NCI-H446 (cell line): ENCODE measurements at regions not wholly inside any gene's neighbourhood (a gene's known extent, or its start where the extent isn't known, plus 50 kb on each side); places are given as distances from the start of the nearest gene placed in this dataset.
"Not testable (repeated sequence)": the region's sequence is repeated elsewhere in the genome, so short reads cannot be mapped to it uniquely, and the experiment has no call there.

Experiments used
- DNase-seq, 2 experiments: peaks; one replicate each; lab custom pipeline; 2025; lab: John Stamatoyannopoulos, UW

- not testable (repeated sequence) for DNase-seq
These were observed 416.5 kb downstream of the ANKRD30B start for GRCh38 chr18:15164446-15164845.

GRCh38 chr18:15165048-15165447 is 417.1 kb downstream of the ANKRD30B start:
- no peak for DNase-seq

- DNase-seq: not testable (repeated sequence)
These were observed 445.1 kb downstream of the ANKRD30B start for GRCh38 chr18:15193028-15193427.

- not testable (repeated sequence) for DNase-seq
These were observed 445.8 kb downstream of the ANKRD30B start for GRCh38 chr18:15193813-15194212.

- DNase-seq: peak in 1 of 2 experiments; percentile 54
These were observed 449.6 kb downstream of the ANKRD30B start for GRCh38 chr18:15197338-15198115.

- peak in 1 of 2 experiments; percentile 12 for DNase-seq
These were observed 450.1 kb downstream of the ANKRD30B start for GRCh38 chr18:15198116-15198389.
